ENCODE measurements at regions not wholly inside any gene's neighbourhood (a gene's known extent, or its start where the extent isn't known, plus 50 kb on each side); places are given as distances from the start of the nearest gene placed in this dataset.

GRCh38 chr1:95991787-95992520 lies 729.6 kb upstream of the PTBP2 start:
- intact Hi-C loops (cut with DNase I, micrococcal nuclease): no loop called here
- no peak for DNase-seq

DNA sequence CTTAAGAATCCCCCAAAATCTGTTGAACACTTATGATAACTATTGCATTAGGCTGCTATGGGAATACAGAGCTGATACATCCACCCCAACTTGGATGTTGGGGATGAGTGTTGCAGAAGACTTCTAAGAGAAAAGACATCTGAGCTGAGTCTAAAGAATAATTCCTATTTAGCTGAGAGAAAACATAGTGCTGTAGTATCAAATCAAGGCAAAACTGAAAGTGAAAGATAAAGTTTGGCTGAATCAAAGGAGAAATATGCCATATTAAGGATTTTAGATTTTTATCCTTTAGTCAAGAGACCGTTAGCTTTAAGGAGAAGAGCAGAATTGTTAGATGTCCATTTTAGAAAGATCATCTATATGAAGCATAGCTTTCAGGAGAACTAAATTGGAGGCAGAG lies 726.9 kb upstream of the PTBP2 start:
- no peak for DNase-seq
- ATAC-seq: no peak
- intact Hi-C loops (cut with DNase I, micrococcal nuclease): no loop called here

More at GRCh38 chr1:95991787-95992520, 729.6 kb upstream of the PTBP2 start:
- ATAC-seq: no peak

DNA sequence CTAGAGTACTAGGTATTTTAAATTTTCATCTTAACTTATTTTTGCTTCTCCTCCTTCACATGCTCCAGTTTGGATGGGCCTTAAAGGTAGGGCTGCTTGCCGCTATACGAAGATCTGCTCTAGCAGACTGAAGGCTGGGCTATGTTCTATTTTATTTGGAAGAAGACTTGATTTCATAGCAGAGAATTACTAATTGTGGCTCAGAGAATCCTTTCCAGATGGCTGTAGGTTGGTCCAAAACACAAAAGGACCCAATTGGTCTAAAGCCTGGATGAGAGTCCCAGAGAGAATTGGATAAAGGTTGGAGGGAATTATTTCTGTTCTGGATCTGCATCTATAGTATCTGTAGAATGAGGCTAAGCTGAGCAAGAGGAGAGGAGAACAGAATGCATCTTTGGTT lies 719.4 kb upstream of the PTBP2 start:
- DNase-seq (no peak), ATAC-seq (no peak)
- intact Hi-C loops (cut with DNase I, micrococcal nuclease): no loop called here

DNA sequence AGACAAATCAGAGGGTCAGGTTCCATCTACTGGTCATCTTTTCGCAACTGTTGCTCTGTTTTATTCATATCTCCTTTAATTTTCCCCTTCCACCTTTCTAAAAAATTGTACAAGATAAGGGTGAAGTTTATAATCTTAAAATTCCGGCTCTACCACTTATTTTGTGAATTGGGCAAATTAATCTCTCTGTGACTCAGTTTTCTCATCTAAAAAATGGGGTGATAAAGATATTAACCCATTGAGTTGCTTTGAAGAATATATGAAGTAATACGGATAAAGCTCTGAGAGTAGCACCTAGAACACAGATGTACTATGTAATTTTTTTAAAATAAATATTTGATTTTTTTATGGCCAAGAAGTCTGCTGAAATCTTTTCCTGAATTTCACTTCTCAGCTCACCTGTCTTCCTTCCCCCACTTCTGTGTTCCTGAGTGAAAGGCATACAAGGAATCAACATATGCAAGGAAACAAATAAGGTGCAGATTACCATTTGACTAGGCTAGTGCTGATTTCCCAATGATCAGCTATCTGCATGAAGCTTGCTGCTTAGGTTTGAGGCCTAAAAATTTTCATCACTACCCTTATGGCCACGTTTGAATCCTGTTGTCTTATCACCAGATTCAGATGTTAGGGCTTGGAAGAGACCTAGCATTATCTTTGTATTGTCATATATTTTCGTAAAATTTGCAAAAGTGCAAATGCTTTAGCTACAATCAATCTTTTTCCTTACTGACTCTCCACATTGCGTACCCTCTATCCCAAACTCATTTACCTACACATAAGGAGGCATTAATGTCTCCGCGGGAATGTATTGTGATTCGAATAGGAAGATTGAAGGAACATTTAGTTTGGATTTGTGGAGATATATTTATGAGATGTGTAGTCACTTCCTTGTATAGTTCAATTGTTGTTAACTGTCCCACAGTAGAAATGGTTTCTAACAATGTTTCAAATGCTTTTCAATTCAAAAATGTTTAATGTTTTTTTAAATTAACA lies 718.3 kb upstream of the PTBP2 start:
- no peak for ATAC-seq
- intact Hi-C loops (cut with DNase I, micrococcal nuclease): no loop called here
- DNase-seq: no peak

GRCh38 chr1:96009831-96010434 lies 711.7 kb upstream of the PTBP2 start:
- ATAC-seq: no peak
- intact Hi-C loops (cut with DNase I, micrococcal nuclease): no loop called here
- no peak for DNase-seq

DNA sequence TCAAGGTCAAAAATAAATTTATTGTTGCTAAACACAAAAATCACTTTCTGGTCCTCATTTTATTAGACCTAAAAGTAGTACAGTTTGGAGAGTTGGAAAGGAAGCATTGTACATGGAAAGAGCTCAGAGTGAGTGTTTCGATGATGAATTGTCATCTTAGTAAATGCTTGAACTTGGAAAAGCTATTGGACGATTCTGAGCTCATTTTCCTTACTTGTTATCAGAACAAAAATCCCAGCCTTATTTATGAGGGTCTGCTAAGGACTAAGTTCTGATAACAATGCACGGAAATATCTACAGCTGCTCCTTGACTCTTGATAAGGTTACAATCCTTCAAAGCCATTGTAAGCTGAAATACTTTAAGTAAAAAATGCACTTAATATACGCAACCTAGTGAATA lies 710.0 kb upstream of the PTBP2 start:
- ATAC-seq: no peak
- no peak for DNase-seq
- intact Hi-C loops (cut with DNase I, micrococcal nuclease): no loop called here

- intact Hi-C loops (cut with DNase I, micrococcal nuclease): no loop called here
- DNase-seq (no peak), ATAC-seq (no peak)
Measured at GRCh38 chr1:96016219-96016618, 705.4 kb upstream of the PTBP2 start.

DNA sequence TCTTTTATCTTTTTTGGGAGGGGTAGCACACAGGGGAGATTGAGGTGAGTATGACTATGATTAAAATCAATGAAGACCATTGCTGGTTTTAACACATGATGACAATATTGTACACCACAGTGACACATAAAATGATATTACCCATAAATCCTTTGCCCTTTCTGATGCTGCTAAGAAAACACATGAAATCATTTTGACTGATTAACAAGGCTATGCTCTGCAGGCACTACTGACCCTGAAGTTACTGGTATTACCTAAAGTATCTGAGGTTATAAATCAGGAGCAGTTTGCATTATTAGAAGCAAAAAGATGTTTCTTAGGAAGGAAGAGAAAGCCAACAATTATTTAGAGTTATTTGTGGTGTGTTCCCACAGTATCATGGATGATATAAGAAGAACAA lies 701.2 kb upstream of the PTBP2 start:
- DNase-seq (no peak), ATAC-seq (no peak)
- intact Hi-C loops (cut with DNase I, micrococcal nuclease): no loop called here

- DNase-seq (no peak), ATAC-seq (no peak)
- intact Hi-C loops (cut with DNase I, micrococcal nuclease): no loop called here
Measured at GRCh38 chr1:96025062-96025461, 696.5 kb upstream of the PTBP2 start.

DNA sequence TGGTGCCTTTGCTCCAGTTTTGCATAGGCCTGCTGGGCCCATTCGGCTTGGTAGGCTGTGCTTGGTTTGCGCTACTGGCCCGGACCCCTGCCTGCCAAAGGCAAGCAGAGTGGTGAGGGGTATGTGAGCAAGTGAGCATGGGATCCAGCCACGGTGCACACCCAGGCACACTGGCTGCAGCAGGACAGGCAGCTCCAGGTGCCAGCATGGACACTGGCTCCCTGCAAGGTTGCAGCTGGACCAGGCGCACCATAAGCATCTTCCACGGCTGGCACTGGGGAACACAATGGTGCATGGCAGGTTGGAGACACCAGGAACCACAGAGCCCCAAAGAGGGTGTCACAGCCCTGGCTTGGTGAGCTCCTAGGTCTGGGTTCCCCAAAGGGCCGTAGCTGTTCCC lies 693.5 kb upstream of the PTBP2 start:
- intact Hi-C loops (cut with DNase I, micrococcal nuclease): no loop called here
- no peak for ATAC-seq
- no peak for DNase-seq

DNA sequence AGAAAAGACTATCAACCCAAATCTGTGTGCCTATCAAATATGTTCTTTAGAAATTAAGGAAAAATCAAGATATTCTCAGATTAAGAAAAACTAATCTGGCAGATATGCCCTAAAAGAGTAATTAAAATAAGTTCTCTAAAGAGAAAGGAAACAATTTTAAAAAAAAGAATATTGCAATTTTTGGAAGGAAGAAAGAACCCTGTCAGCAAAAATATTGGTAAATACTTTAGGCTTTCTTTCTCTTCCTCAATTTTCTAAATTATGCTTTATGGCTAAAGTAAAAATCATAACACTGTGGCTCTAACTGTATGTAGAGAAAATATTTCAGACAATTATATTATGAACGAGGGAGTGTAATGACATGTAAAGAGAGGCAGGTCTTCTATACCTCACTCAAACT lies 691.3 kb upstream of the PTBP2 start:
- intact Hi-C loops (cut with DNase I, micrococcal nuclease): no loop called here
- ATAC-seq (no peak), DNase-seq (no peak)

DNA sequence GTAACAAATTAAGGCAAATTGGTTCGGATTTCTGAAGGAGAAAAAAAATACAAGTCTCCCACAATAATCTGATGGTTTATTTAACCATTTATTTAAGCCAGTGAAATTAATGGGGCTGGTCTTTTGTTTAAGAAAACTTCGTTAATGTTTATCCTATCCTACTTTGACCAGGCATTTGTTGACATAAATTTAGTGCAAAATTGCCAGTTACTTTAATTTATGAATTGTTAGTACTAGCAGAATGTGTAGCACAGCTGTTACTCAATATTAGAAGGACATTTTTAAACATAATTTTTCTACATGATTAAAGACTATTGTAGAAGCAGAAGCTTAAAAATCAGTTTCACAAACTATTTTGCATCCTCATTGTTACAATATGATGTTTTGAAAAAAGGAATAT lies 687.6 kb upstream of the PTBP2 start:
- ATAC-seq: no peak
- intact Hi-C loops (cut with DNase I, micrococcal nuclease): no loop called here

DNA sequence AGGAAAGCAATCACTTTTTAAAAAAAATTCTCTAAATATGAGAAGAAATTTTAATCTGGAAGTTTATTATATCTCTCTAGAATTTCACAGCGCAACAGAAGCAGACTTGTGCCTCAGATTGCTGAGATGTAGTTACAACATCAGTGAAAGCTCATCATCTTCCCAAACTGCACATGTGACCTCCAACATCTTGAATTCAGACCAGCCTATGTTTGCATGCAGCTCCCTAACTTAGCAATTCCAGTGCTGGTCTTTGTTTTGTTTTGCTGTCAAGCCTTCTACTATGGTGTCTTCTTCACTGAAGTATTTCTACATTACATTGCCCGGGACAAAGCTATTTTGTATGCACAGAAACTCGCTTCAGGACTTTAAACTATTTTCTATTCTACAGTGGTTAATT lies 684.8 kb upstream of the PTBP2 start:
- no peak for DNase-seq
- ATAC-seq: no peak

More for the DNA sequence above, 687.6 kb upstream of the PTBP2 start:
- DNase-seq: no peak

DNA sequence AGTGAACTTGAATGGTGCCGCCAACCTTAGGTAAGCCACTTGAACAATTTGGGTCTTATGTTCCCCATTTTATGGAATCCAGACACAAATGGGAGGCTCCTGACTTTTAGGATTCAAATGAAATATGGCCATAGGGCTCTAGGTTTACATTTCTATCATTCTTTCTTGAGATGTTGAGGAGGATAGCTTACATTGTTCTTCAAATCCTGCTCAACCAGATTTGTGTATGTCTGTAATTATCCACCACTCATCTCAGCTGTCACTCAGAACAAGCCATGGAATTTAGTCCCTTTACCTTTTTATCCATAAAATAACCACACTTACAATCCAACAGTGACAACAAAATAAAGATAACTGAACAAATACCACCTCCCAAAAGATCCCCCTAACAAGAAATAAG lies 682.9 kb upstream of the PTBP2 start:
- DNase-seq: no peak
- no peak for ATAC-seq
- intact Hi-C loops (cut with DNase I, micrococcal nuclease): no loop called here

More for the DNA sequence above, 684.8 kb upstream of the PTBP2 start:
- intact Hi-C loops (cut with DNase I, micrococcal nuclease): no loop called here

- intact Hi-C loops (cut with DNase I, micrococcal nuclease): no loop called here
- no peak for DNase-seq
- no peak for ATAC-seq
Measured at GRCh38 chr1:96039910-96040309, 681.7 kb upstream of the PTBP2 start.

GRCh38 chr1:96041470-96041869 lies 680.1 kb upstream of the PTBP2 start:
- DNase-seq: no peak
- intact Hi-C loops (cut with DNase I, micrococcal nuclease): no loop called here
- no peak for ATAC-seq

- intact Hi-C loops (cut with DNase I, micrococcal nuclease): no loop called here
- DNase-seq (no peak), ATAC-seq (no peak)
Measured at GRCh38 chr1:96048572-96049212, 672.9 kb upstream of the PTBP2 start.

GRCh38 chr1:96049759-96050409 lies 671.7 kb upstream of the PTBP2 start:
- DNase-seq: no peak
- no peak for ATAC-seq
- intact Hi-C loops (cut with DNase I, micrococcal nuclease): no loop called here

- no peak for DNase-seq
Measured at GRCh38 chr1:96059276-96059675, 662.3 kb upstream of the PTBP2 start.

More at GRCh38 chr1:96059276-96059675, 662.3 kb upstream of the PTBP2 start:
- intact Hi-C loops (cut with DNase I, micrococcal nuclease): no loop called here
- ATAC-seq: no peak

All from left colon (tissue), 2 donors.